Keratinocyte (primary cell): ENCODE measurements at regions not wholly inside any gene's neighbourhood (a gene's known extent, or its start where the extent isn't known, plus 50 kb on each side); places are given as distances from the start of the nearest gene placed in this dataset.

Experiments
- DNase-seq: peaks from one replicate; pipeline ENCODE4 v3.0.0-alpha.2; 2011; ENCODE audit warnings: low read depth, missing footprints, low spot score
- FAIRE-seq: peaks from 2 replicates; lab custom pipeline; 2011; peaks lifted over from hg19 to GRCh38; lab: Jason Lieb, UNC
- H2AFZ ChIP-seq: 2 replicates; pipeline ENCODE4 v1.6.0; 2012; ENCODE audit warnings: low read length, control low read depth, inconsistent platforms; ENCODE audit not compliant: control insufficient read depth
- H3K27ac ChIP-seq: 2 replicates; pipeline ENCODE4 v1.5.1; 2011; ENCODE audit warnings: low read length; ENCODE audit not compliant: control insufficient read depth, insufficient read depth
- H3K27me3 ChIP-seq: 3 replicates; pipeline ENCODE4 v1.6.0; 2011; ENCODE audit warnings: low read length; ENCODE audit not compliant: control insufficient read depth, insufficient read depth; ENCODE audit errors: extremely low read depth
- H3K36me3 ChIP-seq, 2 experiments: 2 replicates in 1 of 2; 3 replicates in 1 of 2; pipeline ENCODE4 v1.5.1; 2011; ENCODE audit warnings: low read length in 2 of 2, mild to moderate bottlenecking in 1 of 2; ENCODE audit not compliant: control insufficient read depth in 2 of 2, insufficient read depth in 2 of 2; ENCODE audit errors: extremely low read depth in 1 of 2
- H3K4me1 ChIP-seq: 3 replicates; pipeline ENCODE4 v1.5.1; 2011; ENCODE audit warnings: low read length; ENCODE audit not compliant: control insufficient read depth, insufficient read depth; ENCODE audit errors: extremely low read depth
- H3K4me2 ChIP-seq: 3 replicates; pipeline ENCODE4 v1.6.0; 2011; ENCODE audit warnings: low read depth, low read length; ENCODE audit not compliant: control insufficient read depth, insufficient read depth; ENCODE audit errors: extremely low read depth
- H3K4me3 ChIP-seq, 3 experiments: fragments of 200-600 bp in 1 of 3; sonication (generic) in 1 of 3; 2 replicates in 2 of 3; 3 replicates in 1 of 3; pipeline ENCODE4 v1.5.1; 2011 to 2016; ENCODE audit warnings: low read length in 3 of 3, mild to moderate bottlenecking in 3 of 3, control low read depth in 2 of 3, inconsistent platforms in 1 of 3, low read depth in 1 of 3, mixed read lengths in 1 of 3, mixed run types in 1 of 3, moderate library complexity in 1 of 3; ENCODE audit not compliant: control insufficient read depth in 2 of 3, insufficient read depth in 2 of 3; ENCODE audit errors: extremely low read depth in 1 of 3
- H3K79me2 ChIP-seq: 2 replicates; pipeline ENCODE4 v1.6.0; 2012; ENCODE audit warnings: low read length; ENCODE audit not compliant: control insufficient read depth, insufficient read depth
- H3K9ac ChIP-seq: 3 replicates; pipeline ENCODE4 v1.6.0; 2011; ENCODE audit warnings: low read length; ENCODE audit not compliant: control insufficient read depth, insufficient read depth; ENCODE audit errors: extremely low read depth
- H3K9me1 ChIP-seq: 3 replicates; pipeline ENCODE4 v1.6.0; 2011; ENCODE audit warnings: low read length; ENCODE audit not compliant: control insufficient read depth, insufficient read depth; ENCODE audit errors: extremely low read depth
- H3K9me3 ChIP-seq: 2 replicates; pipeline ENCODE4 v1.5.1; 2012; ENCODE audit warnings: low read depth, low read length; ENCODE audit not compliant: control insufficient read depth
- H4K20me1 ChIP-seq: 3 replicates; pipeline ENCODE4 v1.6.0; 2011; ENCODE audit warnings: low read length; ENCODE audit not compliant: control insufficient read depth, insufficient read depth; ENCODE audit errors: extremely low read depth
- CTCF ChIP-seq, 3 experiments: IDR thresholded peaks in 1 of 3; conservative IDR thresholded peaks in 1 of 3; optimal IDR thresholded peaks in 1 of 3; 2 replicates in 2 of 3; 3 replicates in 1 of 3; pipeline versions ENCODE3 to v1.5.1; 2011; ENCODE audit warnings: low read length in 3 of 3, mild to moderate bottlenecking in 3 of 3, moderate library complexity in 2 of 3, control low read depth in 1 of 3, inconsistent platforms in 1 of 3; ENCODE audit not compliant: insufficient read depth in 2 of 3; ENCODE audit errors: extremely low read depth in 1 of 3
- EZH2 ChIP-seq: IDR thresholded peaks from one replicate; pipeline ENCODE4 v1.6.1; 2012; ENCODE audit warnings: inconsistent platforms, mild to moderate bottlenecking, low read length, moderate library complexity
- dilution Hi-C: fragments of 300-500 bp; cut with MboI; formaldehyde crosslinking; loops from one replicate; pipeline ENCODE4 v1.7.0; 2020; ENCODE audit warnings: low sequenced_read_pairs; ENCODE audit not compliant: extremely low pct_ligation_motif_present

DNA sequence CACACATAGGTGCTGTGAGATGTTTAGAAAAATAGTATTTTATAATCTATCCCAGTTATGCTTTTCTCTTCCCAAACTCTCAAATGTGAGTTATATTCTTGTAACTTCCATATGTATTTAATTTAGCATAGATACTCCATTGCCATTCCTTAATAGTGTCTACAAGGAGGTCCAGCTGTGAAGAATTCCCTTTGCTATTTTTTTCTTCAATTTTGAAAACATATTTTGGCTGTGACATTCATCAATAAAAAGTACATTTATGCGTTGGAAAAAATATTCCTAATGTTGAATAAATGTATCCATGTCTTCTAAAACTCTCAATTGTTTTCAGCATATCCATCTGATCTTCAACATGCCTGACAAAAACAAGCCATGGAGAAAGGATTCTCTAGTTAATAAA is 1402.0 kb upstream of the SEL1L start:
- FAIRE-seq (no peak), DNase-seq (no peak)
- Histone ChIP-seq H3K4me1 (no peaks in the 10 kb centered on the region), H4K20me1 (no peaks in the 10 kb centered on the region), H3K27ac (no peak overlapping the region), H3K4me3 (no peak overlapping the region), H3K36me3 (no peaks in the 10 kb centered on the region), H3K27me3 (no peaks in the 10 kb centered on the region), H3K4me2 (no peak overlapping the region), H3K9ac (no peak overlapping the region), H3K79me2 (no peaks in the 10 kb centered on the region), H3K9me1 (no peaks in the 10 kb centered on the region), H3K9me3 (no peaks in the 10 kb centered on the region), H2AFZ (no peak overlapping the region)
- dilution Hi-C loops = no loop called here
- TF ChIP-seq EZH2 = no peak
- TF ChIP-seq CTCF (optimal IDR thresholded peaks at IDR 0.05 in 1 of 3, IDR thresholded peaks at IDR 0.05 in 1 of 3, conservative IDR thresholded peaks at IDR 0.05 in 1 of 3; ENCODE audit: extremely low read depth in 1 of 3, insufficient read depth in 2 of 3, low read length in 3 of 3) = no peak

DNA sequence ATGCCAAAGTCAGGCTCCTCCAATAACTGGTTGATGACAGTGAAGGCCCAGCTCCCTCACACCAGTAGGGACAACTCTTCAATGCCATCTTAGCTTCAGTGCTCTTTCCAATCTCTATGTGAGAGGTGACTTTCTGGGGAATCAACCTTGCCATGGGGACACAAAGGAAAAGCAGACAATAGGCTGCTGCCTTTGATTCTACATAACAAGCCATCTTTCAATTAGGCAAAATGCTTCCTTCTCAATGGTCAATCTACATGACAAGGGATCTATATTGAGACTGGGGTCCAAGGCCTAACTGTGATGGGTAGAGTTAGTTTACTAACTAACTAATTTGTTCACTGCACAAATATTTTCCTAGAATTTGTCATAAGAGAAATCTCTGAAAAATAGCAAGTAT is 1417.5 kb upstream of the SEL1L start:
- no peak for TF ChIP-seq EZH2
- no peak for TF ChIP-seq CTCF (optimal IDR thresholded peaks at IDR 0.05 in 1 of 3, IDR thresholded peaks at IDR 0.05 in 1 of 3, conservative IDR thresholded peaks at IDR 0.05 in 1 of 3; ENCODE audit: extremely low read depth in 1 of 3, insufficient read depth in 2 of 3, low read length in 3 of 3)
- no peaks in the 10 kb centered on the region for H3K79me2 ChIP-seq
- no peak overlapping the region for H3K4me3 ChIP-seq
- H3K9ac ChIP-seq = no peak overlapping the region
- no peak overlapping the region for H3K4me2 ChIP-seq
- no peaks in the 10 kb centered on the region for H4K20me1 ChIP-seq
- dilution Hi-C loops = no loop called here
- H3K27me3 ChIP-seq = no peaks in the 10 kb centered on the region
- DNase-seq (no peak), FAIRE-seq (no peak)
- H2AFZ ChIP-seq = no peak overlapping the region
- no peaks in the 10 kb centered on the region for H3K36me3 ChIP-seq
- H3K9me3 ChIP-seq = no peaks in the 10 kb centered on the region
- H3K27ac ChIP-seq = no peak overlapping the region
- H3K9me1 ChIP-seq = no peaks in the 10 kb centered on the region
- H3K4me1 ChIP-seq = no peaks in the 10 kb centered on the region
